NT2/D1 (cell line): ENCODE measurements at regions not wholly inside any gene's neighbourhood (a gene's known extent, or its start where the extent isn't known, plus 50 kb on each side); places are given as distances from the start of the nearest gene placed in this dataset.

Experiments used
- SUZ12 ChIP-seq: IDR thresholded peaks from 2 replicates; pipeline ENCODE4 v1.6.1; 2011; ENCODE audit not compliant: insufficient read length, insufficient read depth; ENCODE audit errors: extremely low read depth
- YY1 ChIP-seq: IDR thresholded peaks from 2 replicates; pipeline ENCODE4 v1.6.1; 2011; ENCODE audit not compliant: insufficient read length, insufficient read depth
- ZNF274 ChIP-seq: IDR thresholded peaks from 2 replicates; pipeline ENCODE4 v1.6.1; 2011; ENCODE audit warnings: mild to moderate bottlenecking, low read depth, low read length

GRCh38 chr7:96531331-96531730 is 178.3 kb downstream of the SEM1 start:
- TF ChIP-seq YY1 (no peak), SUZ12 (no peak), ZNF274 (no peak)
